Left cardiac atrium (tissue), 4 donors: ENCODE measurements at regions not wholly inside any gene's neighbourhood (a gene's known extent, or its start where the extent isn't known, plus 50 kb on each side); places are given as distances from the start of the nearest gene placed in this dataset.
"Not testable (repeated sequence)": the region's sequence is repeated elsewhere in the genome, so short reads cannot be mapped to it uniquely, and the experiment has no call there.

Experiments
- ATAC-seq, 2 donors: fragments of 200-7000 bp; cut with Tn5 transposase; one replicate each; pipeline ENCODE4 v1.9.1; 2020; ENCODE audit warnings: mild to moderate bottlenecking in 2 of 2, moderate library complexity in 2 of 2
- DNase-seq: peaks from one replicate; pipeline ENCODE4 v3.0.0-alpha.2; 2020
- intact Hi-C, 2 donors: fragments of 100-400 bp; cut with DNase I; formaldehyde crosslinking; loops; one replicate each; pipeline versions ENCODE4 v1.14.1 to v1.15.1; 2022 to 2023
- donor health status: DM: no; HTN: yes; CAD: no.
- donor health status: DM: no; HTN: yes; CAD: no; lungs with severe emphysema.
- donor health status: DM: yes; HTN: yes; CAD: no.
- donor health status: Dilated cardiomyopathy.

- DNase-seq, intact Hi-C loops, ATAC-seq: not testable (repeated sequence)
Measured at GRCh38 chr10:11403646-11404045, 207.8 kb downstream of the USP6NL start.

GRCh38 chr10:11403116-11403515, 208.3 kb downstream of the USP6NL start:
- intact Hi-C loops: no loop called here
- ATAC-seq: peak in 1 of 2 donors; percentile 58
- DNase-seq: no peak

GRCh38 chr10:11402392-11402791, 209.1 kb downstream of the USP6NL start:
- intact Hi-C loops: no loop called here
- no peak for ATAC-seq
- DNase-seq: no peak

GRCh38 chr10:11401264-11402235, 209.9 kb downstream of the USP6NL start:
- intact Hi-C loops: no loop called here
- ATAC-seq (no peak), DNase-seq (no peak)

- ATAC-seq (peak; percentile 77 to 80), DNase-seq (no peak)
- intact Hi-C loops: no loop called here
Measured at GRCh38 chr10:11397980-11398580, 213.4 kb downstream of the USP6NL start.

GRCh38 chr10:11397077-11397965, 214.1 kb downstream of the USP6NL start:
- DNase-seq (no peak), ATAC-seq (no peak)
- intact Hi-C loops: no loop called here

- DNase-seq (no peak), ATAC-seq (no peak)
- intact Hi-C loops: no loop called here
Measured at GRCh38 chr10:11396311-11396955, 215.0 kb downstream of the USP6NL start.

GRCh38 chr10:11395581-11396310, 215.7 kb downstream of the USP6NL start:
- DNase-seq: no peak
- intact Hi-C loops: no loop called here
- ATAC-seq: no peak

GRCh38 chr10:11395161-11395560, 216.3 kb downstream of the USP6NL start:
- intact Hi-C loops: no loop called here

GRCh38 chr10:11393858-11394257, 217.6 kb downstream of the USP6NL start:
- ATAC-seq: no peak
- intact Hi-C loops: no loop called here
- DNase-seq: no peak

More at GRCh38 chr10:11395161-11395560, 216.3 kb downstream of the USP6NL start:
- no peak for ATAC-seq
- no peak for DNase-seq

GRCh38 chr10:11392776-11393175, 218.7 kb downstream of the USP6NL start:
- DNase-seq (no peak), ATAC-seq (no peak)
- intact Hi-C loops: no loop called here

- ATAC-seq: no peak
- intact Hi-C loops: no loop called here
- no peak for DNase-seq
Measured at GRCh38 chr10:11388996-11389395, 222.5 kb downstream of the USP6NL start.

- DNase-seq (no peak), ATAC-seq (no peak)
- intact Hi-C loops: no loop called here
Measured at GRCh38 chr10:11387551-11388222, 223.8 kb downstream of the USP6NL start.

GRCh38 chr10:11387044-11387443, 224.4 kb downstream of the USP6NL start:
- ATAC-seq (no peak), DNase-seq (no peak)
- intact Hi-C loops: no loop called here
